ENCODE measurements at regions not wholly inside any gene's neighbourhood (a gene's known extent, or its start where the extent isn't known, plus 50 kb on each side); places are given as distances from the start of the nearest gene placed in this dataset.
"Not testable (repeated sequence)": the region's sequence is repeated elsewhere in the genome, so short reads cannot be mapped to it uniquely, and the experiment has no call there.

GRCh38 chr6:112466373-112467151, 119.4 kb downstream of the RFPL4B start:
- H3K9ac ChIP-seq (ENCODE audit: low read length) = no peak overlapping the region
- H3K27ac ChIP-seq (ENCODE audit: low read depth, low read length) = no peak overlapping the region
- H3K36me3 ChIP-seq (ENCODE audit: control insufficient read depth, insufficient read depth, low read length) = no peaks in the 10 kb centered on the region
- no peaks in the 10 kb centered on the region for H3K27me3 ChIP-seq (ENCODE audit: control insufficient read depth, insufficient read depth, low read length)
- no peak overlapping the region for H3K4me3 ChIP-seq (ENCODE audit: low read length)
- no peaks in the 10 kb centered on the region for H3K4me1 ChIP-seq (ENCODE audit: control insufficient read depth, insufficient read depth, low read length)

- Histone ChIP-seq H3K36me3 (ENCODE audit: control insufficient read depth, insufficient read depth, low read length) (no peaks in the 10 kb centered on the region), H3K4me1 (ENCODE audit: control insufficient read depth, insufficient read depth, low read length) (no peaks in the 10 kb centered on the region), H3K9ac (ENCODE audit: low read length) (no peak overlapping the region)
These were observed 121.2 kb downstream of the RFPL4B start for GRCh38 chr6:112468359-112468758.

GRCh38 chr6:112469306-112469705, 122.2 kb downstream of the RFPL4B start:
- H3K4me3 ChIP-seq (ENCODE audit: low read length) = no peak overlapping the region
- H3K27ac ChIP-seq (ENCODE audit: low read depth, low read length) = no peak overlapping the region
- no peak overlapping the region for H3K9ac ChIP-seq (ENCODE audit: low read length)
- H3K27me3 ChIP-seq (ENCODE audit: control insufficient read depth, insufficient read depth, low read length) = no peaks in the 10 kb centered on the region
- H3K36me3 ChIP-seq (ENCODE audit: control insufficient read depth, insufficient read depth, low read length) = no peaks in the 10 kb centered on the region
- no peaks in the 10 kb centered on the region for H3K4me1 ChIP-seq (ENCODE audit: control insufficient read depth, insufficient read depth, low read length)

More at GRCh38 chr6:112468359-112468758, 121.2 kb downstream of the RFPL4B start:
- Histone ChIP-seq H3K27ac (ENCODE audit: low read depth, low read length) (no peak overlapping the region), H3K27me3 (ENCODE audit: control insufficient read depth, insufficient read depth, low read length) (no peaks in the 10 kb centered on the region), H3K4me3 (ENCODE audit: low read length) (no peak overlapping the region)

- Histone ChIP-seq H3K4me3 (ENCODE audit: low read length) (no peak overlapping the region), H3K9ac (ENCODE audit: low read length) (no peak overlapping the region), H3K27me3 (ENCODE audit: control insufficient read depth, insufficient read depth, low read length) (no peaks in the 10 kb centered on the region), H3K36me3 (ENCODE audit: control insufficient read depth, insufficient read depth, low read length) (no peaks in the 10 kb centered on the region), H3K4me1 (ENCODE audit: control insufficient read depth, insufficient read depth, low read length) (no peaks in the 10 kb centered on the region), H3K27ac (ENCODE audit: low read depth, low read length) (no peak overlapping the region)
These were observed 123.2 kb downstream of the RFPL4B start for GRCh38 chr6:112470376-112470775.

GRCh38 chr6:112470950-112471349, 123.8 kb downstream of the RFPL4B start:
- no peak overlapping the region for H3K4me3 ChIP-seq (ENCODE audit: low read length)
- no peaks in the 10 kb centered on the region for H3K27me3 ChIP-seq (ENCODE audit: control insufficient read depth, insufficient read depth, low read length)
- no peaks in the 10 kb centered on the region for H3K36me3 ChIP-seq (ENCODE audit: control insufficient read depth, insufficient read depth, low read length)
- no peak overlapping the region for H3K9ac ChIP-seq (ENCODE audit: low read length)
- H3K27ac ChIP-seq (ENCODE audit: low read depth, low read length) = no peak overlapping the region
- H3K4me1 ChIP-seq (ENCODE audit: control insufficient read depth, insufficient read depth, low read length) = no peaks in the 10 kb centered on the region

DNA sequence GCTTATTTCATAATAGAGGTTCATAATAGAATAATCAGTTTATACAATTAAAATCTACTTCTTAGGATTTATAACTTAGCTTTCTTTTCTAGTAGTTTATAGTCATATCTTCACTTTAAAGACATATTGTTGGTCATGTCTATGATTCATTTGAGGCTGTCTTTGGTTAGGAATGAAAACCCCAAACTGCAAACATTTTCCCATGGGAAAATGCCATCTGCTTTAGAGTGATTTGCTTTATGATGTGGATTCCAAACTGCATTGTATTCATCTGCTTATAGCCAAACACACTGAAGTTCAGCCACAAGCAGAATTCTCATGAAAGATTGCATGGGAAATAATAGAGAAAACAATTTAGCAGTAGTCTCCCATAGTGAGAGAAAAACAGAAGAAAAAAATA, 128.0 kb downstream of the RFPL4B start:
- no peak overlapping the region for H3K4me3 ChIP-seq (ENCODE audit: low read length)
- no peaks in the 10 kb centered on the region for H3K36me3 ChIP-seq (ENCODE audit: control insufficient read depth, insufficient read depth, low read length)
- H3K27me3 ChIP-seq (ENCODE audit: control insufficient read depth, insufficient read depth, low read length) = no peaks in the 10 kb centered on the region
- H3K9ac ChIP-seq (ENCODE audit: low read length) = no peak overlapping the region
- H3K4me1 ChIP-seq (ENCODE audit: control insufficient read depth, insufficient read depth, low read length) = no peaks in the 10 kb centered on the region
- H3K27ac ChIP-seq (ENCODE audit: low read depth, low read length) = no peak overlapping the region

DNA sequence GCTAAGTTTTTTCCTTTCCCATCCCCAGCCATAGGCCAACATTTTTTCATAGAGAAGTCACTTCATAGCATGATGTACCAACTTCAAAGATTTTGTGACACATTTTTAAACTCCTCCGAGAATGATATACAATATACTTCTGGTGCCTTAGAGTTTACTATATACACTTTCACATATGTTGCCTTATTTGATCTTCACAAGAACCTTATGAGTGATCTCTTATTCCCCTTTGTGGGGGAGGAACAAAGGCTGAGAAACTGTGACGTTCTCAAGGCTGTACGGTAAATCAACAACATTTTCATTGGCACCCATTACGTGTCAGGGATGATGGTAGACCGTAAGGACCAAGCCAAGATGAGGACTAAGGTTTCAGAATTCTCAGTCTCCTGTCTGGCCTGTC, 130.0 kb downstream of the RFPL4B start:
- H3K9ac ChIP-seq (ENCODE audit: low read length) = no peak overlapping the region
- H3K36me3 ChIP-seq (ENCODE audit: control insufficient read depth, insufficient read depth, low read length) = no peaks in the 10 kb centered on the region
- no peak overlapping the region for H3K4me3 ChIP-seq (ENCODE audit: low read length)
- no peaks in the 10 kb centered on the region for H3K4me1 ChIP-seq (ENCODE audit: control insufficient read depth, insufficient read depth, low read length)
- H3K27ac ChIP-seq (ENCODE audit: low read depth, low read length) = no peak overlapping the region
- no peaks in the 10 kb centered on the region for H3K27me3 ChIP-seq (ENCODE audit: control insufficient read depth, insufficient read depth, low read length)

DNA sequence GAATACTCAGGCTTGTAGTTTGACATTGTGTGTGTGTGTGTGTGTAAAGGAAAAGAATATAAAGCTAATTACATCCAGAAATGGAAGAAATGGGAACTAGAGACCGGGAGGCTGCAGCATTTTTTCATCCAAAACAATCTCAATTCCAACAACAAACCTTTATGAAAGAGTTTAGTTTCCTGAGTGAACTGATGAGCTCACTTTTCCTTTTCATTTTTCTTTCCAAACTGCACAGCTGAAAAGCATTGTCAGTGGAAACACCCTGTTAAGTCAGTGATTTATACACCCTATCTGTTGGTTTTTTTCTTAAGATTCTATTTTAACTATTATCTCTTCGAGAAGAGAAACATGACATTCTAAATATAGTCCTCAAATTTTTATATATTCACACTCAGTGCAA, 130.9 kb downstream of the RFPL4B start:
- Histone ChIP-seq H3K36me3 (ENCODE audit: control insufficient read depth, insufficient read depth, low read length) (no peaks in the 10 kb centered on the region), H3K9ac (ENCODE audit: low read length) (no peak overlapping the region), H3K4me3 (ENCODE audit: low read length) (no peak overlapping the region), H3K4me1 (ENCODE audit: control insufficient read depth, insufficient read depth, low read length) (no peaks in the 10 kb centered on the region), H3K27ac (ENCODE audit: low read depth, low read length) (no peak overlapping the region), H3K27me3 (ENCODE audit: control insufficient read depth, insufficient read depth, low read length) (no peaks in the 10 kb centered on the region)

DNA sequence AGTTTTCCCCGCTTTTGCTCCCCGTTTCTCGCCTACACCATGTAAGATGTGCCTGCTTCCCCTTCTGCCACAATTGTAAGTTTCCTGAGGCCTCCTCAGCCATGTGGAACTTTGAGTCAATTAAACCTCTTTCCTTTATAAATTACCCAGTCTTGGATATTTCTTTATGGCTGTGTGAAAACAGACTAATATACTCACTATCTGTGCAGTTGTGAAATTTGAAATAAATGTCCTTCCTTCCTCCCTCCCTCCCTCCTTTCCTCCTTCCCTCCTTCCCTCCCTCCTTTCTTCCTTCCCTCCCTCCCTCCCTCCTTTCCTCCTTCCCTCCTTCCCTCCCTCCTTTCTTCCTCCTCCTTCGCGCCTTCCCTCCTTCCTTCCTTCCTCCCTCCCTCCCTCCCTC, 132.8 kb downstream of the RFPL4B start:
- not testable (repeated sequence) for H3K4me3 ChIP-seq (ENCODE audit: low read length); H3K36me3 ChIP-seq (ENCODE audit: control insufficient read depth, insufficient read depth, low read length); H3K27ac ChIP-seq (ENCODE audit: low read depth, low read length); H3K4me1 ChIP-seq (ENCODE audit: control insufficient read depth, insufficient read depth, low read length); H3K9ac ChIP-seq (ENCODE audit: low read length); H3K27me3 ChIP-seq (ENCODE audit: control insufficient read depth, insufficient read depth, low read length)

- Histone ChIP-seq H3K27ac (ENCODE audit: low read depth, low read length) (no peak overlapping the region), H3K36me3 (ENCODE audit: control insufficient read depth, insufficient read depth, low read length) (no peaks in the 10 kb centered on the region), H3K27me3 (ENCODE audit: control insufficient read depth, insufficient read depth, low read length) (no peaks in the 10 kb centered on the region)
These were observed 133.4 kb downstream of the RFPL4B start for GRCh38 chr6:112480553-112480952.

DNA sequence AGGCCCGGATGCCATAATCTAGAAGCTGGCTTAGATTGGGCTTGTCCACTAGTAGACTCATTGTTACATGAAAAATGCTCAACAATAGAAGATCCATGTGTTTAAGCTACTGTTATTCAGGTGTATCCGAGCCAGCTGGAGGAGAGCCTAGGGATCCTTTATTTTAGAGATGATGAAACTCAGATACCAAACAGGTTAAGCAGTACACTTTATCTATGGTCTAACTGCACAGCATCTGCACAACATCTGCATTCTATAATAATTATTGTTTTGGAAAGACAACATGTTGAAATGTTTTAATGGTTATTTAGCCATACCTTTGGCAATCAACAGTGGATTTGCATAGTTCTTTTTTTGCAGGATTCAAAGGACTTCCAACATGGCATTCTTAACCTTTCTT, 134.1 kb downstream of the RFPL4B start:
- no peak overlapping the region for H3K4me3 ChIP-seq (ENCODE audit: low read length)

More at GRCh38 chr6:112480553-112480952, 133.4 kb downstream of the RFPL4B start:
- Histone ChIP-seq H3K4me1 (ENCODE audit: control insufficient read depth, insufficient read depth, low read length) (no peaks in the 10 kb centered on the region), H3K9ac (ENCODE audit: low read length) (no peak overlapping the region), H3K4me3 (ENCODE audit: low read length) (no peak overlapping the region)

GRCh38 chr6:112482373-112482772, 135.2 kb downstream of the RFPL4B start:
- H3K4me3 ChIP-seq (ENCODE audit: low read length) = no peak overlapping the region
- H3K27ac ChIP-seq (ENCODE audit: low read depth, low read length) = no peak overlapping the region
- no peaks in the 10 kb centered on the region for H3K27me3 ChIP-seq (ENCODE audit: control insufficient read depth, insufficient read depth, low read length)
- no peaks in the 10 kb centered on the region for H3K36me3 ChIP-seq (ENCODE audit: control insufficient read depth, insufficient read depth, low read length)
- no peaks in the 10 kb centered on the region for H3K4me1 ChIP-seq (ENCODE audit: control insufficient read depth, insufficient read depth, low read length)
- H3K9ac ChIP-seq (ENCODE audit: low read length) = no peak overlapping the region

More for the DNA sequence above, 134.1 kb downstream of the RFPL4B start:
- no peak overlapping the region for H3K9ac ChIP-seq (ENCODE audit: low read length)
- H3K36me3 ChIP-seq (ENCODE audit: control insufficient read depth, insufficient read depth, low read length) = no peaks in the 10 kb centered on the region
- no peaks in the 10 kb centered on the region for H3K4me1 ChIP-seq (ENCODE audit: control insufficient read depth, insufficient read depth, low read length)
- no peak overlapping the region for H3K27ac ChIP-seq (ENCODE audit: low read depth, low read length)
- H3K27me3 ChIP-seq (ENCODE audit: control insufficient read depth, insufficient read depth, low read length) = no peaks in the 10 kb centered on the region

DNA sequence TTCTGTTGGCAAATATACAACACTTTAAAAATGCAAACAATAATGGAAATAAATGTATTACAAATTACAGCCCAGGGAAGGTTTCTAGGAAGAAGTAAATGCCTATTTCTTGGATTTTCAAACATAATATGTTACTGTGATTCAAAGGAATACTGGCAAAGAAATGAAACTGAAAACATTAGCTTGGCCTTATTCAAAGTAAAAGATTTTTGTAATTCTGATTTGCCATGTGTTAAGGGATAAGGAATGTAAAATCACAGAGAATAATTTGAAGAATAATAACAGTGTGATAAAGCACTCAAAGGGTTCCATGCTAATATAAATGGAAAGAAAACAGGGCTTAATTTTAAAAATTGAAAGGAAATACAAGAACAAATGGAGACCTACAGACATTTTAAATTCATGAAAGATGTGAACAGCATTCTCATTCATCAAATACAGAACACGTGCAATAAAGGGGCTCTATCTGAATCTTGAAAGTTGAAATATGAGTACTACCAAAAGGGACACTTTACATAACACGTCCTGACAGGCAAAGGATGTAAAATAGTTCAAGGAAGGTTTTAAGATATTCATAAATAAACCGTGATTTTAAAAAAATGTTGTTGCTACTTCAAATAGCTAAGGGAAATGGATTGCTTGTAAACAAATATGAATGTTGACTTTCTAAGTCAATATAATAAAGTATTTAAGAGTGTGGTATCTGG, 138.1 kb downstream of the RFPL4B start:
- Histone ChIP-seq H3K27ac (ENCODE audit: low read depth, low read length) (no peak overlapping the region), H3K4me1 (ENCODE audit: control insufficient read depth, insufficient read depth, low read length) (no peaks in the 10 kb centered on the region), H3K4me3 (ENCODE audit: low read length) (no peak overlapping the region), H3K27me3 (ENCODE audit: control insufficient read depth, insufficient read depth, low read length) (no peaks in the 10 kb centered on the region), H3K9ac (ENCODE audit: low read length) (no peak overlapping the region), H3K36me3 (ENCODE audit: control insufficient read depth, insufficient read depth, low read length) (no peaks in the 10 kb centered on the region)
